Panc1 (cell line): ENCODE measurements at regions not wholly inside any gene's neighbourhood (a gene's known extent, or its start where the extent isn't known, plus 50 kb on each side); places are given as distances from the start of the nearest gene placed in this dataset.

Experiments used
- ATAC-seq: fragments of 200-7000 bp; cut with Tn5 transposase; 2 replicates; pipeline ENCODE4 v1.9.1; 2020; ENCODE audit warnings: mild to moderate bottlenecking, moderate library complexity
- BruUV-seq: library from RNA; stranded (reverse); fragments of 400-500 nt; replicated peaks from 2 replicates; lab custom pipeline; 2021; lab: Mats Ljungman, UMichigan
- CTCF ChIA-PET: fragments of 300-600 bp; sonication (Branson Sonifier 250); formaldehyde crosslinking; loops from one replicate; lab custom pipeline; 2022; ENCODE audit warnings: antibody characterized with exemption; lab: Charles Lee
- POLR2A ChIA-PET: fragments of 300-600 bp; sonication (Branson Sonifier 250); formaldehyde crosslinking; loops from one replicate; lab custom pipeline; 2022; ENCODE audit warnings: antibody characterized with exemption; lab: Charles Lee
- DNase-seq: peaks from one replicate; pipeline ENCODE4 v3.0.0-alpha.2; 2010; ENCODE audit warnings: low read depth, low spot score
- H3K27ac ChIP-seq: 2 replicates; pipeline ENCODE4 v1.5.1; 2011; ENCODE audit warnings: mild to moderate bottlenecking, low read length, inconsistent platforms
- H3K27me3 ChIP-seq: fragments of 200-500 bp; sonication (Bioruptor generic); 2 replicates; pipeline ENCODE4 v1.6.0; 2014; ENCODE audit warnings: low read length, inconsistent platforms; ENCODE audit not compliant: control insufficient read depth, insufficient read depth
- H3K36me3 ChIP-seq: fragments of 200-500 bp; sonication (Bioruptor generic); 2 replicates; pipeline ENCODE4 v1.5.1; 2014; ENCODE audit warnings: inconsistent platforms, mild to moderate bottlenecking, low read length, moderate library complexity; ENCODE audit not compliant: control insufficient read depth, insufficient read depth
- H3K4me1 ChIP-seq: 2 replicates; pipeline ENCODE4 v1.5.1; 2011; ENCODE audit warnings: inconsistent platforms, mild to moderate bottlenecking, low read length, moderate library complexity; ENCODE audit not compliant: control insufficient read depth, insufficient read depth
- H3K4me3 ChIP-seq, 2 experiments: 2 replicates each; pipeline ENCODE4 v1.5.1; 2011 to 2012; ENCODE audit warnings: low read depth in 2 of 2, low read length in 2 of 2, mild to moderate bottlenecking in 2 of 2, inconsistent platforms in 1 of 2, moderate library complexity in 1 of 2
- H3K9me3 ChIP-seq: fragments of 200-500 bp; sonication (Bioruptor generic); 2 replicates; pipeline ENCODE4 v1.5.1; 2014; ENCODE audit warnings: low read depth, mild to moderate bottlenecking, inconsistent platforms, low read length, moderate library complexity; ENCODE audit not compliant: control insufficient read depth, insufficient read depth
- POLR2AphosphoS5 ChIP-seq: IDR thresholded peaks from 2 replicates; pipeline ENCODE4 v1.6.1; 2012; ENCODE audit warnings: mild to moderate bottlenecking, low read depth, low read length, moderate library complexity
- SIN3A ChIP-seq: IDR thresholded peaks from 2 replicates; pipeline ENCODE4 v1.6.1; 2012; ENCODE audit warnings: low read depth, mild to moderate bottlenecking, low read length, moderate library complexity, borderline replicate concordance; ENCODE audit not compliant: insufficient read depth
- TCF7L2 ChIP-seq: IDR thresholded peaks from 2 replicates; pipeline ENCODE4 v1.6.1; 2011; ENCODE audit warnings: mild to moderate bottlenecking, low read depth, low read length, inconsistent platforms
- in situ Hi-C: cut with HindIII; loops from 2 replicates; pipeline ENCODE4 v1.10.0; 2016; ENCODE audit warnings: low sequenced_read_pairs, low pct_unique_long_range_greater_than_20kb
- intact Hi-C: fragments of 100-400 bp; cut with micrococcal nuclease; formaldehyde crosslinking; loops from one replicate; pipeline ENCODE4 v1.10.0; 2022; ENCODE audit not compliant: unreplicated experiment
- TF ChIP-seq, protein P1 (sequence below), 2 experiments: IDR thresholded peaks; 2 replicates each; pipeline ENCODE4 v1.6.1; 2011 to 2012; ENCODE audit warnings: low read depth in 2 of 2, control low read depth in 1 of 2, low read length in 1 of 2, mild to moderate bottlenecking in 1 of 2, moderate library complexity in 1 of 2; ENCODE audit not compliant: insufficient read depth in 1 of 2
- TF ChIP-seq, protein P2 (sequence below): fragments of 450-650 bp; IDR thresholded peaks from 2 replicates; pipeline ENCODE4 v1.5.1; 2017; ENCODE audit warnings: mild to moderate bottlenecking

DNA sequence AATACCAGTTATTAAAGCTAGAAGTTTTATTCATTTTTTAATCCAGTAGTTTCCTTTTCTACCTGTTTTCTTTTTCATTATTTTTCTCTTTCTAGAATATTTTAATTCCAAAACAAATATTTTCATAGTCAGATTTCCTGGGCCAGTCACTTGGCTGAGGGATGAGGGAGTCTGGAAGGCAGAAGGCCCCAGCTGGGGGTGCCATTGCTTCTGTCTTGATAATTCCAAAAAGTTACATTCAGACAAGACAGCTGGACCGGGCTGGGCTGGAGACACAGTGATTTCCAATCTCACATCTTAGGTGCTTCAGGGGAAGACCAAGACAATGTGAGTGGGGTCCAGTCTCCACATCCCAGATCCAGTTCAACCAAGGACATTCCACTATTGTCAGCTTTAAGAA lies 263.5 kb downstream of the TMA16 start:
- H3K36me3 ChIP-seq: no peaks in the 10 kb centered on the region
- TF ChIP-seq SIN3A: no peak
- TF ChIP-seq TCF7L2: no peak
- TF ChIP-seq, protein P1, sequence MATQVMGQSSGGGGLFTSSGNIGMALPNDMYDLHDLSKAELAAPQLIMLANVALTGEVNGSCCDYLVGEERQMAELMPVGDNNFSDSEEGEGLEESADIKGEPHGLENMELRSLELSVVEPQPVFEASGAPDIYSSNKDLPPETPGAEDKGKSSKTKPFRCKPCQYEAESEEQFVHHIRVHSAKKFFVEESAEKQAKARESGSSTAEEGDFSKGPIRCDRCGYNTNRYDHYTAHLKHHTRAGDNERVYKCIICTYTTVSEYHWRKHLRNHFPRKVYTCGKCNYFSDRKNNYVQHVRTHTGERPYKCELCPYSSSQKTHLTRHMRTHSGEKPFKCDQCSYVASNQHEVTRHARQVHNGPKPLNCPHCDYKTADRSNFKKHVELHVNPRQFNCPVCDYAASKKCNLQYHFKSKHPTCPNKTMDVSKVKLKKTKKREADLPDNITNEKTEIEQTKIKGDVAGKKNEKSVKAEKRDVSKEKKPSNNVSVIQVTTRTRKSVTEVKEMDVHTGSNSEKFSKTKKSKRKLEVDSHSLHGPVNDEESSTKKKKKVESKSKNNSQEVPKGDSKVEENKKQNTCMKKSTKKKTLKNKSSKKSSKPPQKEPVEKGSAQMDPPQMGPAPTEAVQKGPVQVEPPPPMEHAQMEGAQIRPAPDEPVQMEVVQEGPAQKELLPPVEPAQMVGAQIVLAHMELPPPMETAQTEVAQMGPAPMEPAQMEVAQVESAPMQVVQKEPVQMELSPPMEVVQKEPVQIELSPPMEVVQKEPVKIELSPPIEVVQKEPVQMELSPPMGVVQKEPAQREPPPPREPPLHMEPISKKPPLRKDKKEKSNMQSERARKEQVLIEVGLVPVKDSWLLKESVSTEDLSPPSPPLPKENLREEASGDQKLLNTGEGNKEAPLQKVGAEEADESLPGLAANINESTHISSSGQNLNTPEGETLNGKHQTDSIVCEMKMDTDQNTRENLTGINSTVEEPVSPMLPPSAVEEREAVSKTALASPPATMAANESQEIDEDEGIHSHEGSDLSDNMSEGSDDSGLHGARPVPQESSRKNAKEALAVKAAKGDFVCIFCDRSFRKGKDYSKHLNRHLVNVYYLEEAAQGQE (IDR thresholded peaks at IDR 0.05; ENCODE audit: insufficient read depth in 1 of 2, low read depth in 2 of 2, low read length in 1 of 2): no peak
- TF ChIP-seq, protein P2, sequence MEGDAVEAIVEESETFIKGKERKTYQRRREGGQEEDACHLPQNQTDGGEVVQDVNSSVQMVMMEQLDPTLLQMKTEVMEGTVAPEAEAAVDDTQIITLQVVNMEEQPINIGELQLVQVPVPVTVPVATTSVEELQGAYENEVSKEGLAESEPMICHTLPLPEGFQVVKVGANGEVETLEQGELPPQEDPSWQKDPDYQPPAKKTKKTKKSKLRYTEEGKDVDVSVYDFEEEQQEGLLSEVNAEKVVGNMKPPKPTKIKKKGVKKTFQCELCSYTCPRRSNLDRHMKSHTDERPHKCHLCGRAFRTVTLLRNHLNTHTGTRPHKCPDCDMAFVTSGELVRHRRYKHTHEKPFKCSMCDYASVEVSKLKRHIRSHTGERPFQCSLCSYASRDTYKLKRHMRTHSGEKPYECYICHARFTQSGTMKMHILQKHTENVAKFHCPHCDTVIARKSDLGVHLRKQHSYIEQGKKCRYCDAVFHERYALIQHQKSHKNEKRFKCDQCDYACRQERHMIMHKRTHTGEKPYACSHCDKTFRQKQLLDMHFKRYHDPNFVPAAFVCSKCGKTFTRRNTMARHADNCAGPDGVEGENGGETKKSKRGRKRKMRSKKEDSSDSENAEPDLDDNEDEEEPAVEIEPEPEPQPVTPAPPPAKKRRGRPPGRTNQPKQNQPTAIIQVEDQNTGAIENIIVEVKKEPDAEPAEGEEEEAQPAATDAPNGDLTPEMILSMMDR: no peak
- no peak for TF ChIP-seq POLR2AphosphoS5
- no peak overlapping the region for H3K4me3 ChIP-seq
- no peaks in the 10 kb centered on the region for H3K4me1 ChIP-seq
- no peak overlapping the region for H3K27ac ChIP-seq
- in situ Hi-C loops: no loop called here
- ATAC-seq (no peak), DNase-seq (no peak)
- H3K27me3 ChIP-seq: no peaks in the 10 kb centered on the region
- CTCF ChIA-PET: no interaction called here
- H3K9me3 ChIP-seq: no peaks in the 10 kb centered on the region
- POLR2A ChIA-PET: no interaction called here
- no TSS peak for BruUV-seq
- intact Hi-C loops: no loop called here

DNA sequence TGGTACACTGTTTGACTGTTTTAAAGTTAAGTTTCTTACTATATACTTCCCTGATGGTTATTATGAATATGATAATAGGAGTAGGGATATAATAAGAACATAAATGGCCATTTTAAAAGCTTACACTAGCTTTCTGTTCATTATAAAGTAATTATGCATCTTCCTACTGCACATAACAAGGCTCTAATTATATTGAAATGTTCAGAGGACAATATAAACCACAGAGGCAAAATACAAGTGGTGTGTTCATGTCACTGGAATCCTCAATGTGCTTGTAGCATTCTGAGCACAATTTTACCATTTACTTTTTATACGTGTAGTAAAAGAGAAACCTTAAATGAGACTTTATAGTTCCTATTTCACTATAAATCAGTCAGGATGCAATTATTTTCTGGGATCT lies 268.3 kb downstream of the TMA16 start:
- intact Hi-C loops: no loop called here
- POLR2A ChIA-PET: no interaction called here
- CTCF ChIA-PET: no interaction called here
- Histone ChIP-seq H3K4me3 (no peak overlapping the region), H3K36me3 (no peaks in the 10 kb centered on the region), H3K27ac (no peak overlapping the region), H3K9me3 (no peaks in the 10 kb centered on the region), H3K27me3 (no peaks in the 10 kb centered on the region), H3K4me1 (no peaks in the 10 kb centered on the region)
- DNase-seq: no peak
- no TSS peak for BruUV-seq
- ATAC-seq: no peak
- TF ChIP-seq SIN3A (no peak), POLR2AphosphoS5 (no peak), TCF7L2 (no peak)
- TF ChIP-seq, protein P1 (IDR thresholded peaks at IDR 0.05; ENCODE audit: insufficient read depth in 1 of 2, low read depth in 2 of 2, low read length in 1 of 2): no peak
- TF ChIP-seq, protein P2: no peak
- in situ Hi-C loops: no loop called here
